Stomach smooth muscle (tissue), 2 donors: ENCODE measurements at regions not wholly inside any gene's neighbourhood (a gene's known extent, or its start where the extent isn't known, plus 50 kb on each side); places are given as distances from the start of the nearest gene placed in this dataset.
"Not testable (repeated sequence)": the region's sequence is repeated elsewhere in the genome, so short reads cannot be mapped to it uniquely, and the experiment has no call there.

Experiments used
- H3K27ac ChIP-seq: one replicate; pipeline ENCODE4 v1.7.0; 2013; ENCODE audit warnings: mild to moderate bottlenecking, low read length, inconsistent platforms
- H3K27me3 ChIP-seq, 2 donors: one replicate each; pipeline ENCODE4 v1.7.0; 2013; ENCODE audit warnings: low read length in 2 of 2; ENCODE audit not compliant: insufficient read depth in 2 of 2, control insufficient read depth in 1 of 2
- H3K36me3 ChIP-seq, 2 donors: one replicate each; pipeline ENCODE4 v1.7.0; 2013; ENCODE audit warnings: low read length in 2 of 2; ENCODE audit not compliant: control insufficient read depth in 2 of 2, insufficient read depth in 2 of 2
- H3K4me1 ChIP-seq: one replicate; pipeline ENCODE4 v1.7.0; 2013; ENCODE audit warnings: low read length; ENCODE audit not compliant: control insufficient read depth, insufficient read depth
- H3K4me3 ChIP-seq, 2 donors: one replicate each; pipeline ENCODE4 v1.7.0; 2013; ENCODE audit warnings: low read length in 2 of 2
- H3K9ac ChIP-seq, 2 donors: one replicate each; pipeline ENCODE4 v1.7.0; 2013; ENCODE audit warnings: low read length in 2 of 2, mild to moderate bottlenecking in 1 of 2
- H3K9me3 ChIP-seq, 2 donors: one replicate each; pipeline ENCODE4 v1.7.0; 2013; ENCODE audit warnings: low read length in 2 of 2; ENCODE audit not compliant: control insufficient read depth in 2 of 2
- donor health status: healthy.
- donor health status: Pancreatic carcinoma.

DNA sequence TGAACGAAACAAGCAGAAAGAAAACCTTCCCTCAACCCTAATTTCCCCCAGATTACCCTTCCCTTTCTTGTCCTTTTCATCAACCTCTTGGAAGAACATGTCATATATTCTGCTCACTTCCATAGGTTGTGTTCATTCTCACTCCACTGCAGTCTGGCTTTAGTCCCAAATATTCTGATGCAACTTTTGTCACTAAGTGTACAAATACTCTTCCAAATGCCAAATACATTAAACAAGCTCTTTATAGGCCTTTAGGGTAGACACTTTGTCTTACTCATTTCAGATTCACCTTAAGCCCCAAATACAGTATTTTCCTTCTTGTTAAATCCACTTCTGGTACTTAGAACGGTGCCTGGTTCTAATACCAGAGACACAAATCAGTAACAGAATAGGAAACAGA, 406.5 kb upstream of the CDIN1 start:
- Histone ChIP-seq H3K4me3 (no peak overlapping the region), H3K9me3 (no peaks in the 10 kb centered on the region), H3K27me3 (no peaks in the 10 kb centered on the region), H3K36me3 (no peaks in the 10 kb centered on the region), H3K27ac (no peak overlapping the region), H3K4me1 (no peaks in the 10 kb centered on the region), H3K9ac (no peak overlapping the region)

DNA sequence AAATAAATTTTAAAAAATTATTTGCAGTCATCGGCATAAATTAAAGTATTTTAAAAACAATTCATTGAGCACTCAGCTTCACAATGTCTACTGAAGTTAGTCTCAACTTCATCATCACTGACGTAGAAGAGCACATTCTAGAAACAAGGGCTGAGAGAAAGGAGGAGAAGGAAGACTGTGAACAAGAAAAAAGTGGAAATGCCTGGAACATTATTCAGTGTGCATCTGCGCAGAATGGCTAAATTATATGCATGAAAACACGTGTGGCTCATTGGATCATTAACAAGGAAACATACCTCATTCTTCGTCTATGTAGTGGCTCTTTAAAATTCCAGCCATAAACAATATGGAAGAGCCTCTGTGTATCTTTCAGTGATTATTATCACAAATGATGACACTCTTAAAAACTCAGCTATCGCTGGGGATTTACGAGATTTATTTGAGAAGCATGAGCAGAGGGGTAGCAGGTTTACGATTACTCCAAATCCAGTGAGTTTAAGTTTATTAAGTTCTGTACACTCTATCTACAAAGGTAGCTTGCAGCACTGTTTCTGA, 404.2 kb upstream of the CDIN1 start:
- H3K27ac ChIP-seq = no peak overlapping the region
- no peaks in the 10 kb centered on the region for H3K4me1 ChIP-seq
- no peaks in the 10 kb centered on the region for H3K9me3 ChIP-seq
- H3K36me3 ChIP-seq = no peaks in the 10 kb centered on the region
- no peak overlapping the region for H3K9ac ChIP-seq
- H3K4me3 ChIP-seq = no peak overlapping the region
- H3K27me3 ChIP-seq = no peaks in the 10 kb centered on the region

DNA sequence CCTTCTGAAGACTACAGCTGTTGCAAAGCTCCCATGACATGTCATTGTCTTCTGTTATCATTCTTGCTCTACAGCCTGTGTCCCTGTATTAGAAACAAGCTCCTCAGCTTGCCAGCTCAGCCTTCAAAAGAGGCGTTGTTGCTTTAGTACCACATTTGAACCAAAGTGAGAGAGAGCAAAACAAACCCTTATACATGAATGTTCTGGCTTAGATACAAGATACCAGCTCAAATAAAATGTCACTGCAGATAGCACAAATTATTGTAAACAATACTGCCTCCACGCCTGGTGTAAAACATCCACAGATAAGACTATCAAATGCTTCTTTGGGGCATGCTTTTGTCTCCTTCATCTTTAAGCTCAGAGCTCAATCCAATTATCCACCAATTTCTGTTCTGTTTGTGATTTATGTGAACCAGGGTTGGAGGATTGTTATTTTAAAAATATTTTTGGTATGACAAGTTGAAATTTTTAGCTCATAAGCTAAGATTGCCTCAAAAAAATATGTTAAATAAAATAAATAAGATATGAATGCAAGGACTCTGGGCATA, 403.6 kb upstream of the CDIN1 start:
- Histone ChIP-seq H3K4me1 (no peaks in the 10 kb centered on the region), H3K9me3 (no peaks in the 10 kb centered on the region), H3K36me3 (no peaks in the 10 kb centered on the region), H3K9ac (no peak overlapping the region), H3K27ac (no peak overlapping the region), H3K4me3 (no peak overlapping the region), H3K27me3 (no peaks in the 10 kb centered on the region)

DNA sequence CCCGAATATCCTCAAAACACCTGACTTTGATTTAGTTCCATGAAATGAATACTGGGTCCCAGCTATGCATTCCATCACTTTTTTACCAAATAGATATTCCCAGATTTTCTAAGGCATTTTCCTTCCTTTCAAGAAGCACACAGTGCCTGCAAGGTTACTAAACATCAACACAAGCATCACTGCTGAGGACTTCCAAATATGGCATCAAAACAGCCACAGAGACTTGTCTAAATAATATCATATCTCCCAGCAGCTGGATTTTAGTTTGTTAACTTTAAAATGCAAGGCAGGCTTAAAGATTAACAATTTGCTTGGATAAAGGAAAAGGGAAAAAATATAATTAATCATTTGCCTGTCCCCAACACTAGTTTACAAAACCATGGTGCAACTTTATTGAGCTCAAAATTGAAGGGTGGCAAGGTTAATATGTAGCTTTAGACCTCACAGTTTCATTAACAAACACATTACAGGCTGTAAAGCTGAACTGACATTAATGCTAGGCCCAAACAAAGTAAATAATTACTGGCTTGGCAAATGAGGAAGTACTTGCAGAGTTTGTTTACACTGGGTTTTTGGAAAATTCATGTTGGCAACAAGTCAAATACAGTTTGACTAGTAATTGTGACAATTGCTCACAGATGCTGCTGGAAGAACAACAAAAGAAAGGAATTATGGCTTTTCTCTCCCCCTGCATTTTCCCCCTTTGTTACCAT, 401.7 kb upstream of the CDIN1 start:
- no peaks in the 10 kb centered on the region for H3K4me1 ChIP-seq
- H3K27me3 ChIP-seq = no peaks in the 10 kb centered on the region
- no peaks in the 10 kb centered on the region for H3K9me3 ChIP-seq
- H3K4me3 ChIP-seq = no peak overlapping the region
- H3K27ac ChIP-seq = no peak overlapping the region
- H3K9ac ChIP-seq = no peak overlapping the region
- no peaks in the 10 kb centered on the region for H3K36me3 ChIP-seq

DNA sequence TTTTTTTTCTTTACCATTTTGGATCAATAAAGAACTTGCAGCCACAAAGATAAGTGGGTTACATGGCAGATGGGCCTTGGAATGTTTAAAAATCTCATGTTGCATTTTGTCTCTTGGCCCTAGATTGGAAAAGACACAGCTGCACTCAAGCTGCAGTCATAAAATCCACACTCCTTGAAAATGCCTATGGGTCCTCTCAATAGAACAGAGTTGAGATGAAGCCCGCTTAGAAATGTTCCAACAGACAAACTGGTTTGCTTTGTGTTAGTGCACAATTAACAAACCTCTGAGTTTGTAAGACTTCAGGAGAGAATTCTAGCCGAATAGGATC, 401.2 kb upstream of the CDIN1 start:
- Histone ChIP-seq H3K27ac (no peak overlapping the region), H3K36me3 (no peaks in the 10 kb centered on the region), H3K9ac (no peak overlapping the region)

GRCh38 chr15:36183201-36183600, 396.2 kb upstream of the CDIN1 start:
- H3K4me1 ChIP-seq = no peaks in the 10 kb centered on the region
- no peaks in the 10 kb centered on the region for H3K36me3 ChIP-seq
- H3K4me3 ChIP-seq = no peak overlapping the region
- no peak overlapping the region for H3K9ac ChIP-seq
- no peaks in the 10 kb centered on the region for H3K27me3 ChIP-seq
- no peak overlapping the region for H3K27ac ChIP-seq
- no peaks in the 10 kb centered on the region for H3K9me3 ChIP-seq

More for the DNA sequence above, 401.2 kb upstream of the CDIN1 start:
- no peak overlapping the region for H3K4me3 ChIP-seq
- H3K9me3 ChIP-seq = no peaks in the 10 kb centered on the region
- H3K4me1 ChIP-seq = no peaks in the 10 kb centered on the region
- no peaks in the 10 kb centered on the region for H3K27me3 ChIP-seq

GRCh38 chr15:36185438-36185837, 394.0 kb upstream of the CDIN1 start:
- Histone ChIP-seq H3K27ac (no peak overlapping the region), H3K36me3 (no peaks in the 10 kb centered on the region), H3K9me3 (no peaks in the 10 kb centered on the region), H3K9ac (no peak overlapping the region), H3K4me3 (no peak overlapping the region), H3K4me1 (no peaks in the 10 kb centered on the region), H3K27me3 (no peaks in the 10 kb centered on the region)

GRCh38 chr15:36185845-36186244, 393.6 kb upstream of the CDIN1 start:
- no peaks in the 10 kb centered on the region for H3K27me3 ChIP-seq
- H3K27ac ChIP-seq = no peak overlapping the region
- H3K4me1 ChIP-seq = no peaks in the 10 kb centered on the region
- H3K4me3 ChIP-seq = no peak overlapping the region
- no peaks in the 10 kb centered on the region for H3K9me3 ChIP-seq
- H3K9ac ChIP-seq = no peak overlapping the region
- no peaks in the 10 kb centered on the region for H3K36me3 ChIP-seq

DNA sequence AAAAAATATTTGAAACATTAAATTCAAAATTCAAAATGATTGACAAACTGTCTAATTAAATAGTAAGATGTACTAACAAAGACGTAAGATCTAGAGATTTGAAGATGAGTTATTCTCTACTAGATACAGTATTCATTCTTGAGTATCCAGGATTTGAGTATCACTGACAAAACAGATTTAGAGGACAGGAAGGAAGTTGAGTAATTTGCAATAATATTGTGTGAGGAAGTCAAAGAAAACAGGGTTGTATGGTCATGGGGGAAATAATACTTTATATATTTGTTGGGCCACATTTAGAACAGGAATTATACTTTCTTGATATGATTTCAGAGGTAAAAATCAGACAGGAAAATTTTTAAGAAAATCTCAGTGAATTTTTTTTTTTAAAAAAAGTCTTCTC, 393.1 kb upstream of the CDIN1 start:
- Histone ChIP-seq H3K4me3 (no peak overlapping the region), H3K27me3 (no peaks in the 10 kb centered on the region), H3K4me1 (no peaks in the 10 kb centered on the region), H3K9ac (no peak overlapping the region), H3K9me3 (no peaks in the 10 kb centered on the region), H3K27ac (no peak overlapping the region), H3K36me3 (no peaks in the 10 kb centered on the region)

GRCh38 chr15:36191459-36191858, 388.0 kb upstream of the CDIN1 start:
- Histone ChIP-seq H3K9ac (no peak overlapping the region), H3K4me1 (no peaks in the 10 kb centered on the region), H3K4me3 (no peak overlapping the region), H3K9me3 (no peaks in the 10 kb centered on the region), H3K27me3 (no peaks in the 10 kb centered on the region), H3K27ac (no peak overlapping the region), H3K36me3 (no peaks in the 10 kb centered on the region)

DNA sequence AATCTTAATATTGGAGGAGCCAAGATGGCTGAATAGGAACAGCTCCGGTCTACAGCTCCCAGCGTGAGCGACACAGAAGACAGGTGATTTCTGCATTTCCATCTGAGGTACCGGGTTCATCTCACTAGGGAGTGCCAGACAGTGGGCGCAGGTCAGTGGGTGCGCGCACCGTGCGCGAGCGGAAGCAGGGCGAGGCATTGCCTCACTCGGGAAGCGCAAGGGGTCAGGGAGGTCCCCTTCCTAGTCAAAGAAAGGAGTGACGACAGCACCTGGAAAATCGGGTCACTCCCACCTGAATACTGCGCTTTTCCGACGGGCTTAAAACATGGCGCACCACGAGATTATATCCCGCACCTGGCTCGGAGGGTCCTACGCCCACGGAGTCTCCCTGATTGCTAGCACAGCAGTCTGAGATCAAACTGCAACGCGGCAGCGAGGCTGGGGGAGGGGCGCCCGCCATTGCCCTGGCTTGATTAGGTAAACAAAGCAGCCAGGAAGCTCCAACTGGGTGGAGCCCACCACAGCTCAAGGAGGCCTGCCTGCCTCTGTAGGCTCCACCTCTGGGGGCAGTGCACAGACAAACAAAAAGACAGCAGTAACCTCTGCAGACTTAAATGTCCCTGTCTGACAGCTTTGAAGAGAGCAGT, 383.9 kb upstream of the CDIN1 start:
- not testable (repeated sequence) for H3K36me3 ChIP-seq, H3K27me3 ChIP-seq, H3K4me1 ChIP-seq, H3K9me3 ChIP-seq, H3K9ac ChIP-seq, H3K27ac ChIP-seq, H3K4me3 ChIP-seq
